GM23338 (cell line): ENCODE measurements at regions not wholly inside any gene's neighbourhood (a gene's known extent, or its start where the extent isn't known, plus 50 kb on each side); places are given as distances from the start of the nearest gene placed in this dataset.

ENCODE experiments used
- ATAC-seq: fragments of 200-7000 bp; cut with Tn5 transposase; 3 replicates; pipeline ENCODE4 v1.9.1; 2020
- DNase-seq: peaks from one replicate; pipeline ENCODE4 v3.0.0-alpha.2; 2015; ENCODE audit warnings: low spot score
- H2AFZ ChIP-seq: fragments of 200-600 bp; sonication (generic); 2 replicates; pipeline ENCODE4 v1.8.0; 2016; ENCODE audit warnings: antibody characterized with exemption, mild to moderate bottlenecking, moderate library complexity
- H3F3A ChIP-seq: fragments of 200-600 bp; sonication (generic); replicated peaks from 2 replicates; pipeline ENCODE4 v1.8.0; 2017; ENCODE audit warnings: antibody characterized with exemption, mixed run types, low read depth
- H3K27ac ChIP-seq: fragments of 200-600 bp; sonication (generic); 2 replicates; pipeline ENCODE4 v1.6.1; 2016; ENCODE audit warnings: low read depth
- H3K27me3 ChIP-seq: fragments of 200-600 bp; sonication (generic); 2 replicates; pipeline ENCODE4 v1.8.0; 2016; ENCODE audit warnings: mild to moderate bottlenecking, mixed run types, moderate library complexity; ENCODE audit not compliant: insufficient read depth
- H3K36me3 ChIP-seq: fragments of 200-600 bp; sonication (generic); 2 replicates; pipeline ENCODE4 v1.8.0; 2016; ENCODE audit warnings: mild to moderate bottlenecking; ENCODE audit not compliant: insufficient read depth
- H3K4me1 ChIP-seq: fragments of 200-600 bp; sonication (generic); 2 replicates; pipeline ENCODE4 v1.8.0; 2016; ENCODE audit warnings: mild to moderate bottlenecking, moderate library complexity; ENCODE audit not compliant: insufficient read depth
- H3K4me2 ChIP-seq: fragments of 200-600 bp; sonication (generic); 2 replicates; pipeline ENCODE4 v1.7.1; 2017; ENCODE audit warnings: mixed run types
- H3K4me3 ChIP-seq: fragments of 200-600 bp; sonication (generic); 2 replicates; pipeline ENCODE4 v1.6.1; 2016; ENCODE audit warnings: mixed run types
- H3K79me2 ChIP-seq: fragments of 200-600 bp; sonication (generic); replicated peaks from 2 replicates; pipeline ENCODE4 v1.8.0; 2017; ENCODE audit warnings: mild to moderate bottlenecking; ENCODE audit not compliant: insufficient read depth
- H3K9me2 ChIP-seq: fragments of 200-600 bp; sonication (generic); 2 replicates; pipeline ENCODE4 v1.8.0; 2017; ENCODE audit not compliant: insufficient read depth
- H4K20me1 ChIP-seq: fragments of 200-600 bp; sonication (generic); replicated peaks from 2 replicates; pipeline ENCODE4 v1.8.0; 2017; ENCODE audit warnings: mild to moderate bottlenecking; ENCODE audit not compliant: insufficient read depth
- H3K27ac Mint-ChIP-seq: 2 replicates; pipeline ENCODE4 v1.8.0; 2020; ENCODE audit warnings: inconsistent platforms, mild to moderate bottlenecking, moderate library complexity, mixed read lengths
- H3K27me3 Mint-ChIP-seq: 3 replicates; pipeline ENCODE4 v1.8.0; 2022; ENCODE audit warnings: low read depth, mild to moderate bottlenecking, moderate library complexity, mixed read lengths, inconsistent platforms; ENCODE audit not compliant: insufficient read depth, poor library complexity
- H3K36me3 Mint-ChIP-seq: 3 replicates; pipeline ENCODE4 v1.8.0; 2021; ENCODE audit warnings: low read depth, mild to moderate bottlenecking, inconsistent platforms, moderate library complexity, mixed read lengths
- H3K4me1 Mint-ChIP-seq: 3 replicates; pipeline ENCODE4 v1.8.0; 2020; ENCODE audit warnings: mild to moderate bottlenecking, inconsistent platforms, mixed read lengths
- H3K4me3 Mint-ChIP-seq: 3 replicates; pipeline ENCODE4 v1.8.0; 2021; ENCODE audit warnings: moderate library complexity, mild to moderate bottlenecking, inconsistent platforms, mixed read lengths
- H3K9me3 Mint-ChIP-seq: 3 replicates; pipeline ENCODE4 v1.8.0; 2020; ENCODE audit warnings: moderate library complexity, mild to moderate bottlenecking, inconsistent platforms, mixed read lengths
- CREB1 ChIP-seq: fragments of 250-450 bp; sonication (Bioruptor Pico); IDR thresholded peaks from 2 replicates; pipeline ENCODE4 v1.5.0; 2020; ENCODE audit warnings: low read depth, mild to moderate bottlenecking, moderate library complexity
- CTCF ChIP-seq, 2 experiments: fragments of 200-600 bp in 1 of 2; sonication (generic) in 1 of 2; conservative IDR thresholded peaks; 2 replicates each; pipeline versions ENCODE4 v1.5.1 to v1.6.1; 2016 to 2017; ENCODE audit warnings: antibody characterized with exemption in 2 of 2, low read depth in 2 of 2, mild to moderate bottlenecking in 2 of 2, moderate library complexity in 1 of 2
- ETS1 ChIP-seq: IDR thresholded peaks from 2 replicates; pipeline ENCODE4 v1.6.1; 2016; ENCODE audit warnings: antibody characterized with exemption
- EZH2 ChIP-seq: fragments of 200-600 bp; sonication (generic); IDR thresholded peaks from one replicate; pipeline ENCODE4 v1.8.0; 2017; ENCODE audit warnings: antibody characterized with exemption, mild to moderate bottlenecking, low read depth; ENCODE audit not compliant: unreplicated experiment
- EZH2phosphoT487 ChIP-seq: fragments of 200-600 bp; sonication (generic); IDR thresholded peaks from one replicate; pipeline ENCODE4 v1.8.1; 2018; ENCODE audit warnings: antibody characterized with exemption; ENCODE audit not compliant: unreplicated experiment
- POLR2AphosphoS5 ChIP-seq: IDR thresholded peaks from 2 replicates; pipeline ENCODE4 v1.6.1; 2016; ENCODE audit warnings: antibody characterized with exemption, low read depth
- REST ChIP-seq: IDR thresholded peaks from one replicate; pipeline ENCODE4 v1.6.1; 2018; ENCODE audit warnings: antibody characterized with exemption; ENCODE audit not compliant: unreplicated experiment
- ZNF114 ChIP-seq: fragments of 250-450 bp; sonication (Bioruptor Pico); IDR thresholded peaks from 2 replicates; pipeline ENCODE4 v1.5.0; 2020; ENCODE audit warnings: mild to moderate bottlenecking, moderate library complexity
- ZNF331 ChIP-seq: fragments of 250-450 bp; sonication (Bioruptor Pico); IDR thresholded peaks from 2 replicates; pipeline ENCODE4 v1.5.0; 2020; ENCODE audit warnings: low read depth, mild to moderate bottlenecking, moderate library complexity
- ZNF462 ChIP-seq: fragments of 250-450 bp; sonication (Bioruptor Pico); IDR thresholded peaks from 2 replicates; pipeline ENCODE4 v1.5.0; 2020; ENCODE audit warnings: mild to moderate bottlenecking, moderate library complexity

GRCh38 chr20:6430381-6430780 is 307.6 kb upstream of the FERMT1 start (continued):
- TF ChIP-seq ZNF462 (CRISPR knock-in tag) (no peak), CTCF (conservative IDR thresholded peaks at IDR 0.05; ENCODE audit: low read depth in 2 of 2) (no peak), EZH2 (no peak), ZNF114 (CRISPR knock-in tag) (no peak), ZNF331 (CRISPR knock-in tag) (no peak)

- Histone ChIP-seq H3K79me2 (no peaks in the 10 kb centered on the region), H3K27me3 (no peaks in the 10 kb centered on the region), H3K9me2 (no peaks in the 10 kb centered on the region), H2AFZ (no peak overlapping the region), H3K4me1 (no peaks in the 10 kb centered on the region), H3K4me2 (no peak overlapping the region), H3K27ac (no peak overlapping the region), H4K20me1 (no peaks in the 10 kb centered on the region), H3K4me3 (no peak overlapping the region), H3K36me3 (no peaks in the 10 kb centered on the region), H3F3A (no peaks in the 10 kb centered on the region)
- Mint-ChIP-seq H3K27me3 (peaks cover 1% of the 10 kb centered on the region), H3K36me3 (no peaks in the 10 kb centered on the region), H3K4me1 (no peaks in the 10 kb centered on the region), H3K27ac (no peak overlapping the region; the same call in 1 of the 2 replicates), H3K4me3 (no peak overlapping the region), H3K9me3 (no peaks in the 10 kb centered on the region)
- DNase-seq (no peak), ATAC-seq (no peak)
- TF ChIP-seq ETS1, result no peak
- TF ChIP-seq ZNF114 (CRISPR knock-in tag), result no peak
- no peak for TF ChIP-seq EZH2phosphoT487
- no peak for TF ChIP-seq REST
- TF ChIP-seq POLR2AphosphoS5, result no peak
- TF ChIP-seq ZNF331 (CRISPR knock-in tag), result no peak
- no peak for TF ChIP-seq CREB1 (CRISPR knock-in tag)
These were observed 303.6 kb upstream of the FERMT1 start for GRCh38 chr20:6426287-6426891.
